K562 (cell line): ENCODE measurements at regions not wholly inside any gene's neighbourhood (a gene's known extent, or its start where the extent isn't known, plus 50 kb on each side); places are given as distances from the start of the nearest gene placed in this dataset.

ENCODE experiments used
- ATAC-seq: fragments of 200-7000 bp; cut with Tn5 transposase; 3 replicates; pipeline ENCODE4 v1.9.1; 2020; ENCODE audit warnings: moderate library complexity
- BruUV-seq: library from RNA; stranded (reverse); fragments of 400-500 nt; replicated peaks from 2 replicates; lab custom pipeline; 2021; lab: Mats Ljungman, UMichigan
- CTCF ChIA-PET: fragments of 300-600 bp; formaldehyde crosslinking; extraction: SDS; loops from one replicate; lab custom pipeline; 2021; ENCODE audit warnings: low intra/inter-chr PET ratio; lab: Yijun Ruan, JAX
- POLR2A ChIA-PET: fragments of 300-600, 350-650 bp; sonication (Branson Sonifier 250); formaldehyde crosslinking; extraction: SDS; loops from one replicate; lab custom pipeline; 2021; ENCODE audit warnings: antibody characterized with exemption, inconsistent platforms; lab: Yijun Ruan, JAX
- DNase-seq, 4 experiments: peaks; one replicate each; pipeline versions ENCODE4 v3.0.0 to v3.0.0-alpha.2; 2011 to 2018; ENCODE audit warnings: low spot score in 3 of 4, mixed read lengths in 3 of 4; ENCODE audit errors: extremely low read depth in 1 of 4
- FAIRE-seq: peaks from 2 replicates; lab custom pipeline; 2011; peaks lifted over from hg19 to GRCh38; lab: Jason Lieb, UNC
- H2AFZ ChIP-seq: 2 replicates; pipeline ENCODE4 v1.6.0; 2011; ENCODE audit warnings: low read depth, low read length, control low read depth, inconsistent platforms
- H3K27ac ChIP-seq: fragments of 200-600 bp; 3 replicates; pipeline ENCODE4 v1.8.0; 2011; ENCODE audit warnings: low read depth, mild to moderate bottlenecking, control low read depth, inconsistent platforms, low read length, moderate library complexity, mixed read lengths; ENCODE audit errors: extremely low read depth
- H3K27me3 ChIP-seq, 2 experiments: fragments of 300-600 bp in 1 of 2; 2 replicates in 1 of 2; 3 replicates in 1 of 2; pipeline versions ENCODE4 v1.6.0 to v1.8.0; 2011; ENCODE audit warnings: inconsistent platforms in 2 of 2, low read length in 2 of 2, mild to moderate bottlenecking in 1 of 2, mixed read lengths in 1 of 2, moderate library complexity in 1 of 2; ENCODE audit not compliant: control insufficient read depth in 2 of 2, insufficient read depth in 2 of 2
- H3K36me3 ChIP-seq: fragments of 300-600 bp; 3 replicates; pipeline ENCODE4 v1.8.0; 2011; ENCODE audit warnings: mild to moderate bottlenecking, low read length, inconsistent platforms; ENCODE audit not compliant: control insufficient read depth, insufficient read depth
- H3K4me1 ChIP-seq, 2 experiments: fragments of 200-600 bp in 1 of 2; replicated peaks in 1 of 2; 2 replicates in 1 of 2; 3 replicates in 1 of 2; pipeline versions ENCODE4 v1.5.1 to v1.8.0; 2011; ENCODE audit warnings: inconsistent platforms in 2 of 2, low read length in 2 of 2, mild to moderate bottlenecking in 1 of 2, mixed read lengths in 1 of 2, moderate library complexity in 1 of 2; ENCODE audit not compliant: control insufficient read depth in 2 of 2, insufficient read depth in 2 of 2
- H3K4me2 ChIP-seq: 2 replicates; pipeline ENCODE4 v1.6.1; 2011; ENCODE audit warnings: low read length, control low read depth, inconsistent platforms, mixed read lengths; ENCODE audit not compliant: insufficient read depth
- H3K4me3 ChIP-seq: fragments of 200-600 bp; sonication (generic), shearing (Covaris generic); 2 replicates; pipeline ENCODE4 v1.5.1; 2016; ENCODE audit warnings: control low read depth, inconsistent platforms
- H3K79me2 ChIP-seq: fragments of 200-600 bp; 3 replicates; pipeline ENCODE4 v1.8.0; 2011; ENCODE audit warnings: low read length, inconsistent platforms; ENCODE audit not compliant: control insufficient read depth, insufficient read depth
- H3K9ac ChIP-seq, 2 experiments: 2 replicates each; pipeline versions ENCODE4 v1.6.0 to v1.6.1; 2011; ENCODE audit warnings: low read depth in 2 of 2, low read length in 2 of 2, control low read depth in 1 of 2, inconsistent platforms in 1 of 2, mild to moderate bottlenecking in 1 of 2, mixed read lengths in 1 of 2; ENCODE audit not compliant: insufficient read depth in 1 of 2
- H3K9me1 ChIP-seq: one replicate; pipeline ENCODE4 v1.6.0; 2011; ENCODE audit warnings: inconsistent platforms, mild to moderate bottlenecking, low read length, moderate library complexity; ENCODE audit not compliant: control insufficient read depth, insufficient read depth
- H3K9me3 ChIP-seq: replicated peaks from 2 replicates; pipeline ENCODE4 v1.5.1; 2011; ENCODE audit warnings: low read depth, low read length, inconsistent platforms; ENCODE audit not compliant: control insufficient read depth, insufficient read depth
- H4K20me1 ChIP-seq: replicated peaks from 2 replicates; pipeline ENCODE4 v1.6.1; 2011; ENCODE audit warnings: low read length, inconsistent platforms, mixed read lengths; ENCODE audit not compliant: control insufficient read depth, insufficient read depth
- POLR2AphosphoS5 ChIP-seq: IDR thresholded peaks from 2 replicates; pipeline ENCODE4 v1.6.1; 2011; ENCODE audit warnings: mild to moderate bottlenecking, low read depth, low read length, moderate library complexity; ENCODE audit not compliant: control insufficient read depth, insufficient read depth
- ZBTB26 ChIP-seq: fragments of 450-650 bp; formaldehyde crosslinking; IDR thresholded peaks from 2 replicates; pipeline ENCODE4 v1.4.0; 2022; ENCODE audit warnings: missing genetic modification characterization
- ZBTB40 ChIP-seq, 2 experiments: fragments of 450-650 bp in 1 of 2; sonication (generic) in 1 of 2; formaldehyde crosslinking in 1 of 2; IDR thresholded peaks; 2 replicates each; pipeline versions ENCODE4 v1.7.1 to v1.9.0; 2016 to 2022; ENCODE audit warnings: inconsistent platforms in 1 of 2, mild to moderate bottlenecking in 1 of 2, missing genetic modification reagents in 1 of 2
- ZKSCAN8 ChIP-seq: fragments of 200-800 bp; sonication (Bioruptor generic); IDR thresholded peaks from 2 replicates; pipeline ENCODE4 v1.6.1; 2016; ENCODE audit warnings: missing genetic modification characterization, missing compliant biosample characterization
- WGBS: fragments of 100-300 bp; shearing (Covaris generic); methylation state at CpG from one replicate; pipeline ENCODE4 v1.1.6; 2016; ENCODE audit warnings: low coverage, mixed read lengths; ENCODE audit not compliant: insufficient coverage; ENCODE audit errors: missing lambda C conversion rate; 5-methylcytosine and 5-hydroxymethylcytosine counted together
- in situ Hi-C: fragments of 300-500 bp; cut with MboI; formaldehyde crosslinking; loops from 4 replicates; pipeline ENCODE4 v1.15.0; 2018; ENCODE audit warnings: inconsistent platforms, mixed read lengths
- intact Hi-C: fragments of 100-400 bp; cut with micrococcal nuclease; formaldehyde crosslinking; loops from 2 replicates; pipeline ENCODE4 v1.14.2; 2022
- TF ChIP-seq, protein P1 (sequence below), 2 experiments: fragments of 450-650 bp; conservative IDR thresholded peaks; 2 replicates each; pipeline ENCODE4 v1.6.1; 2017; ENCODE audit warnings: mild to moderate bottlenecking in 2 of 2, moderate library complexity in 2 of 2
- TF ChIP-seq, protein P2 (sequence below): fragments of 250-450 bp; sonication (Bioruptor Pico); IDR thresholded peaks from 2 replicates; pipeline ENCODE4 v1.5.0; 2021; ENCODE audit warnings: mild to moderate bottlenecking, moderate library complexity

GRCh38 chr5:62138607-62139006, 167.4 kb upstream of the KIF2A start:
- no peak overlapping the region for H3K9ac ChIP-seq
- no peak overlapping the region for H3K4me3 ChIP-seq
- H3K4me2 ChIP-seq, result no peak overlapping the region
- FAIRE-seq (no peak), ATAC-seq (peak; percentile 67), DNase-seq (no peak)
- H3K79me2 ChIP-seq, result no peaks in the 10 kb centered on the region
- in situ Hi-C loops, result no loop called here
- H3K9me1 ChIP-seq, result no peaks in the 10 kb centered on the region
- H2AFZ ChIP-seq, result no peak overlapping the region
- intact Hi-C loops, result no loop called here
- CTCF ChIA-PET, result no interaction called here
- POLR2A ChIA-PET, result no interaction called here
- H3K27me3 ChIP-seq, result peaks cover 4 to 11% of the 10 kb centered on the region in 2 experiments; a peak in 2 of 5 replicates
- H3K27ac ChIP-seq, result no peak overlapping the region
- H3K4me1 ChIP-seq, result no peaks in the 10 kb centered on the region
- no TSS peak for BruUV-seq
- H4K20me1 ChIP-seq, result no peaks in the 10 kb centered on the region
- no peaks in the 10 kb centered on the region for H3K9me3 ChIP-seq
- WGBS, result under 1% methylated on average over 7 of the region's 7 CpGs
- H3K36me3 ChIP-seq, result no peaks in the 10 kb centered on the region
- TF ChIP-seq, protein P1, sequence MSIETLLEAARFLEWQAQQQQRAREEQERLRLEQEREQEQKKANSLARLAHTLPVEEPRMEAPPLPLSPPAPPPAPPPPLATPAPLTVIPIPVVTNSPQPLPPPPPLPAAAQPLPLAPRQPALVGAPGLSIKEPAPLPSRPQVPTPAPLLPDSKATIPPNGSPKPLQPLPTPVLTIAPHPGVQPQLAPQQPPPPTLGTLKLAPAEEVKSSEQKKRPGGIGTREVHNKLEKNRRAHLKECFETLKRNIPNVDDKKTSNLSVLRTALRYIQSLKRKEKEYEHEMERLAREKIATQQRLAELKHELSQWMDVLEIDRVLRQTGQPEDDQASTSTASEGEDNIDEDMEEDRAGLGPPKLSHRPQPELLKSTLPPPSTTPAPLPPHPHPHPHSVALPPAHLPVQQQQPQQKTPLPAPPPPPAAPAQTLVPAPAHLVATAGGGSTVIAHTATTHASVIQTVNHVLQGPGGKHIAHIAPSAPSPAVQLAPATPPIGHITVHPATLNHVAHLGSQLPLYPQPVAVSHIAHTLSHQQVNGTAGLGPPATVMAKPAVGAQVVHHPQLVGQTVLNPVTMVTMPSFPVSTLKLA (conservative IDR thresholded peaks at IDR 0.05), result no peak
- TF ChIP-seq, protein P2, sequence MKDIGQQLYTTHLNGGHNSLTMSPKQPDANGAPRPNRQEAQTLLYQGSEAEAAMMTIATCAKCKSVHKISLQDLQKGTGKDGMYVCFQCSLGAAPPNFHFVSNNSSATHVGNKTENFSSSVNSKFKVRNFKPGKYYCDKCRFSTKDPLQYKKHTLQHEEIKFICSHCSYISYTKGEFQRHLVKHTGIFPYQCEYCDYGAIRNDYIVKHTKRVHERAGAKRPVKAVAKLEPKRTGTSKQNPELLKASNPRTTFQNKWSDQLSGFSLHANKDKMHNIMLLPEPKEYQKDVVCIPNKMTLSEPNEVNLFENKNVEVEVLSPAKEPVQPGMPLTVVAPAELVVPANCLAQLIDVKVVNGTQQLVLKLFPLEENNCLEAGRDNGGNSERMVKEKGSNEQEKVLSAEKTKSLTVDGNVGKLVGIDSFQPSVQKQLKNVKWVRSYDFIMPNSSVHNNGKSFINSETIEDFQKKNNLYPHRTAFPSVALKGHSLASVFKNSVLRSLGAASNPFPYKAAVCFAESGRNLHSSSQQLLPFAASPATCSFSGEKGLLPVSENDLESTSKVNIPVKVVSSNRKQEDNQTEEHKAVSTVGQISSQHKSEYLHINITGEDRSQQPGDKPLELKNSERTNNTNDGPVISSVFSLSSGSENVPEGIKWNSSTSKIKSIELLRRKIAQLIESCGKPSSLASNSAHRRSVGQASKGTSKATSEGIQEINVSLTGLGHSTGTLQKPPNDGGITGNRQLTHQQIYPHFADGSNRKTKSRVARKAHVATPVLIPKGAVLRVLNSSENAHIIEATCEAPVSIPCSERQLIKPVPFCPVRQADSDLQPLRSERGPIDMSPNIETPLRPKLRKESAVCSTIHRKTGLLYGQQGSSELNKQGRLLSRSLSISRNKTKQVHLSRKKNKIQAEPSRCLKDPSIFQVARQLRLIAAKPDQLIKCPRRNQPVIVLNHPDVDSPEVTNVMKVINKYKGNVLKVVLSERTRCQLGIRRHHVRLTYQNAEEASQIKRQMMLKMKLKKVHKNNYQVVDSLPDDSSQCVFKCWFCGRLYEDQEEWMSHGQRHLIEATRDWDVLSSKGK (CRISPR knock-in tag), result no peak
- TF ChIP-seq ZKSCAN8 (CRISPR knock-in tag) (no peak), ZBTB26 (CRISPR knock-in tag) (no peak), ZBTB40 (IDR thresholded peaks at IDR 0.05) (no peak), ZBTB40 (CRISPR knock-in tag; IDR thresholded peaks at IDR 0.05) (no peak), POLR2AphosphoS5 (no peak)
